Activated naive CD4-positive, alpha-beta T cell treated with anti-CD3 and anti-CD28 coated beads, Interleukin-2, amount 10 ng/mL, durations not matched to agents 7 days and 5 days (primary cell): ENCODE measurements at regions not wholly inside any gene's neighbourhood (a gene's known extent, or its start where the extent isn't known, plus 50 kb on each side); places are given as distances from the start of the nearest gene placed in this dataset.

Source experiments
- CTCF ChIA-PET: fragments of 350-600 bp; sonication (Branson Sonifier 250); formaldehyde crosslinking; loops from one replicate; lab custom pipeline; 2021; ENCODE audit warnings: antibody characterized with exemption; lab: Charles Lee
- DNase-seq: peaks from one replicate; pipeline ENCODE4 v3.0.0-alpha.2; 2020
- H3K27ac Mint-ChIP-seq: one replicate; pipeline ENCODE4 v1.8.0; 2021; ENCODE audit warnings: mild to moderate bottlenecking, moderate library complexity, mixed read lengths
- H3K27me3 Mint-ChIP-seq: one replicate; pipeline ENCODE4 v1.8.0; 2021; ENCODE audit warnings: mild to moderate bottlenecking, mixed read lengths
- H3K36me3 Mint-ChIP-seq: one replicate; pipeline ENCODE4 v1.8.0; 2021; ENCODE audit warnings: mixed read lengths
- H3K4me1 Mint-ChIP-seq: one replicate; pipeline ENCODE4 v1.8.0; 2021; ENCODE audit warnings: mixed read lengths
- H3K4me3 Mint-ChIP-seq: one replicate; pipeline ENCODE4 v1.8.0; 2021; ENCODE audit warnings: mild to moderate bottlenecking, moderate library complexity, mixed read lengths
- H3K9me3 Mint-ChIP-seq: one replicate; pipeline ENCODE4 v1.8.0; 2021; ENCODE audit warnings: mixed read lengths

DNA sequence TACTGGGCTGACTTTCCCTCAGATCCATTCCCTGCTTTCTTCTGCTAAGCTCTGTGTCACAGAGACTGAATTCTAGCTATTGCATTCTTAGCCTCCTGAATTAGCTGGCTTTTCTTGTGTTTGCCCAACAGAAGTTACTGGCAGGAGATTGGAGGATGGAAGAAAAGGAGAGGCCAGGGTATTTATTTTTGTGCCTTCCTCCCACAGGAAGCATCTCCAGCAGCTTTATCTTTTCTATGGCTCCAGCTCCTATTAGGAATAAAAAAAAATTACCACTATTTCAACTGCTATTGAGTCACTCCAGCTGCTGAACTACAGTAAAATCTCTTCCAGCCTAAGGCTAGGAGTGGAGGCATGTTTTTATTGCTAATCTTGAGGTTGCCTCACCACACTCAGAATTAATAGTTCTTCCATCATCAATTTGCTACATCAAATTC is 492.4 kb downstream of the RFPL4B start:
- Mint-ChIP-seq H3K4me3 (no peak overlapping the region), H3K4me1 (no peaks in the 10 kb centered on the region), H3K27ac (no peak overlapping the region), H3K9me3 (peaks cover 2% of the 10 kb centered on the region), H3K36me3 (no peaks in the 10 kb centered on the region), H3K27me3 (no peaks in the 10 kb centered on the region)
- DNase-seq, result no peak
- CTCF ChIA-PET, result no interaction called here

DNA sequence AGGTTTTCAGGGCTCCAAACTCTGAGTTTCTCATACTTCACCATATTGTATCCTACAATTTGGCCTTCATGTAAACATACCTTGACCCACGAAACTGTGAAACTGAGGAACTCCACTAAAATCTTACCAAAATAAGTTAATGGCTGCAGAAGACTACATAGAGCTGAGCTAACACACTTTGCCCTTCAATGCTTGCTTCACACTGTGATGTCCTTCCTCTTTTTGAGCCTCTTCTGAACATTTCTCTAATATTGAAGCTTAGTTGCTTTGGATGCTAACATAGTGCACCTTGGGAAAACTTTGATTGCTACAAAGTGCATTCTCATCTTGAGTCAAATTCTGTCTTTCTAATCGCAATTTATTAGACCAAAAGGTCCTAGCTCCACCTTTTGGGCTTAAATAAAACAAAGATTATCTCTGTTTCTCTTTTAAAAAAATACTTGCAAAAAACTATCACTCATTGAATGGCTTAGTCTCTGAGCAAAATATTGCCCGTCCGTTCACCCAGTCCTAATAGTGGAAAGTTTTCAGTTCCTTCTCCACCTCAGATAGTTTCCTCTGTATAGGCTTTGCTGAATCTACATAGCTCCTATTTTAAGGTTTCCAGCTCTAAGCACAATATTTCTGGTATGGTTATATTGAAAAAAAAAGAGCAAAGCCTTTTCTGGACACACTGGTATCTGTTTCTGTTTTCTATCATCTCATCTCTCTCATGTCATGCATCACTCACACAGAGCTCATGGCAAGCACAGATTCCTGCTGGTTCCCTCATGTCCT is 494.6 kb downstream of the RFPL4B start:
- H3K27me3 Mint-ChIP-seq, result no peaks in the 10 kb centered on the region
- CTCF ChIA-PET, result no interaction called here
- peaks cover 2% of the 10 kb centered on the region for H3K9me3 Mint-ChIP-seq
- no peak overlapping the region for H3K27ac Mint-ChIP-seq
- DNase-seq, result no peak
- no peaks in the 10 kb centered on the region for H3K36me3 Mint-ChIP-seq
- H3K4me1 Mint-ChIP-seq, result no peaks in the 10 kb centered on the region
- H3K4me3 Mint-ChIP-seq, result no peak overlapping the region

DNA sequence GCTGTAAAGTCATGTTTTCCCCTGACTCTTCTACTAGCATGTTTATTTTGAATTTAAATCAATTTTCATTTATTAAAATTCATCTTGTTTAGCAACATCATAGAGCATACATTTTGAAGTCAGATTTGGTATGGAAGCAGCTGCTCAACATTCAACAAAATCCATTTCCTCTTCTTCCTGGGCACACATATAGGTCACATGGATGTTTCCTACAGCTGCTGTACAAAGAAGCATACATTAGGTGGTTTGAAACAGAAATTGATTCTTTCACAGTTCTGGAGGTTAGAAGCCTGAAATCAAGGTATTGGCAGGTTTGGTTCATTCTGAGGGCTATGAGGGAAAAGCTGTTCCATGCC is 495.2 kb downstream of the RFPL4B start:
- H3K27ac Mint-ChIP-seq, result no peak overlapping the region
- DNase-seq, result no peak
- CTCF ChIA-PET, result no interaction called here
- H3K9me3 Mint-ChIP-seq, result peaks cover 2% of the 10 kb centered on the region
- H3K36me3 Mint-ChIP-seq, result no peaks in the 10 kb centered on the region
- H3K27me3 Mint-ChIP-seq, result no peaks in the 10 kb centered on the region
- H3K4me1 Mint-ChIP-seq, result no peaks in the 10 kb centered on the region
- H3K4me3 Mint-ChIP-seq, result no peak overlapping the region

DNA sequence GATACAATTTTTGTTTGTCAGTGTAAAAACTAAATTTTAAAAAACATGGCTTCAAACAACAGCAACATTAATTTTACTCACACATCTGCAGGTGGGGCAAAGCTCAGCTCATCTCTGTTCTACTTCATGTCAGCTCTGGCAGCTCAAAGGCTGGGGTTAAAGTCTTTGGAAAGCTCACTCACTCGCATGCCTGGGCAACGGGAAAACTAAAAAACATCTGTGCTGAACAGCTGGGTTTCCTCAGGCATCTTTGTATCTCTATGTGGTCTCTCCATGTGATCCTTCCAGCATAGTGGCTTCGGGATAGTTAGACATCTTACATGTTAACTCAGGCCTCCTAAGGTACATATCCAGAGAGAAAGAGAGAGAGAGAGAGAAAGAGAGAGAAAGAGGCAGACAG is 499.6 kb downstream of the RFPL4B start:
- Mint-ChIP-seq H3K9me3 (peaks cover 4% of the 10 kb centered on the region), H3K4me1 (no peaks in the 10 kb centered on the region), H3K4me3 (no peak overlapping the region), H3K36me3 (no peaks in the 10 kb centered on the region), H3K27ac (no peak overlapping the region), H3K27me3 (no peaks in the 10 kb centered on the region)
- no peak for DNase-seq
- CTCF ChIA-PET, result no interaction called here

DNA sequence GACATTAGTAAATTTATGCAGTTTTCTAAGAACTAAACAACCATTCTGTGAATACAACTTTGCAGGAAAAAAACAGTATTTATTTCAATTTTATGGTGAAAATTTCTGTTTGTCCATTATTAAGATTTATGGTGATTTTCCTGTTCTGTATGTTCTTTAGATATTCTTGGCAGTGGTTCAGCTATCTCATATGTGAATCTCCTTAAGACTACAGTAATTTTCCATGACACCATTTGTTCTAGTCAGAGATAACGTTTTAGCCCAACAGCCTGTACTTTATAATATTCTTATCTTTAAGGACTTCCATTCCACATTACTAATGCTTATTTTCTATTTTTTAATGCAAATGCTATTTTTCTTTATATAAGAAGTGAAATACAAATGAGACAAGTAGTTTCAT is 504.0 kb downstream of the RFPL4B start:
- Mint-ChIP-seq H3K4me1 (no peaks in the 10 kb centered on the region), H3K27ac (no peak overlapping the region), H3K9me3 (peaks cover 2% of the 10 kb centered on the region), H3K36me3 (no peaks in the 10 kb centered on the region), H3K27me3 (no peaks in the 10 kb centered on the region), H3K4me3 (no peak overlapping the region)
- CTCF ChIA-PET, result no interaction called here
- DNase-seq, result no peak

DNA sequence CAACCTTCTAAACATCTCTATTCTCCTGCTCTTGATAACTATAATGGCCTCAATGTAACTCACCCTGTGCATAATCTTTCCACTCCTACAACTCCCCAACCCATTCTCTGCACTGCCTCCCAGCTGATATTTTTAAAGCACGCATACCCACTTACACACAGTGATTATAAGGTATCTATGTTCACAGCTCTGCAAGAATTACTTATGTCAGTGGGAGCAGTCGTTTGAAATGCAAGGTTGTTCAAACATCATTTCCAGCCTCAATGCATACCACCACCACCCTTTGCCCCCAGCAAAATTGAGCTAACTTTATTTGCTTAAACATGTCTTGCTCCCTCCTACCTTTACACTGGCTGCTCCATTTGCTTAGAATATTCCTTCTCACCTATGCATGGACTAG is 506.0 kb downstream of the RFPL4B start:
- Mint-ChIP-seq H3K27me3 (no peaks in the 10 kb centered on the region), H3K27ac (no peak overlapping the region), H3K9me3 (peaks cover 2% of the 10 kb centered on the region), H3K4me3 (no peak overlapping the region), H3K36me3 (no peaks in the 10 kb centered on the region), H3K4me1 (no peaks in the 10 kb centered on the region)
- DNase-seq, result no peak
- CTCF ChIA-PET, result no interaction called here

DNA sequence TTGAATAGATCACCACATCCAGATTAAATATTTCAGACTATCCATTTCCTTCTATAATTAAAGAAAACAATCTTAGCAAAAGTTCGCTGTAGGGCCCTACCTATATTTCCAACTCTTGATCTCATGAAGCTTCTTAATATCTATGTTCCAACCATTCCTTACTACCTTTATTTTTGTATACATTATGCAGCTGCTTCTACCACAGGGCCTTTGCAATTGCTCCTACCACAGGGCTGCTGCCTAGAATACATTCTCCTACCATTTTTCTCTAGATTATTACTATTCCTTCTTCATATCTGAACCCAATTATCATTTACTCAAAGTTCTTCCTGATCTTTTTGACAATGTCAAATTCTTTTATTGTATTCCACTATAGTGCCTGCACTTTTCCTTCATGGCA is 516.6 kb downstream of the RFPL4B start:
- H3K36me3 Mint-ChIP-seq, result no peaks in the 10 kb centered on the region
- DNase-seq, result no peak
- H3K9me3 Mint-ChIP-seq, result no peaks in the 10 kb centered on the region
- no peak overlapping the region for H3K27ac Mint-ChIP-seq
- CTCF ChIA-PET, result no interaction called here
- no peaks in the 10 kb centered on the region for H3K4me1 Mint-ChIP-seq
- no peak overlapping the region for H3K4me3 Mint-ChIP-seq
- H3K27me3 Mint-ChIP-seq, result no peaks in the 10 kb centered on the region

DNA sequence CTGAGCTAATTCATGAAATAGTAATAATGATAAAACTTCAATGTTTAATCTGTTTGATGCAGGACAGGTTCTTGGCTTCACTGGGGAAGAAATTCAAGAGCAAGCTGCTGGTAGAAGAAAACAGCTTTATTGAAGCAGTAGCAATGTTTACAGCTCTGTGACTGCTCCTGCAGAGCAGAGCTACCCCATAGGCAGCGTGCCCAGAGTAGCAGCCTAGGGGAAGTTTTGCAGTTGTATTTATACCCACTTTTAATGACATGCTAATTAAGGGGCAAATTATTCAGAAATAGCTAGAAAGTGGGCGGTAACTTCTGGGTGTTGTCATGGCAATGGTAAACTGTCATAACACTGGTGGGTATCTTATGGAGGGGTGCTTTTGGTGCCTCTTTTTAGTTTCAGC is 518.0 kb downstream of the RFPL4B start:
- CTCF ChIA-PET, result no interaction called here
- DNase-seq, result no peak
- Mint-ChIP-seq H3K27ac (no peak overlapping the region), H3K4me3 (no peak overlapping the region), H3K36me3 (no peaks in the 10 kb centered on the region), H3K4me1 (no peaks in the 10 kb centered on the region), H3K9me3 (peaks cover 4% of the 10 kb centered on the region), H3K27me3 (no peaks in the 10 kb centered on the region)

DNA sequence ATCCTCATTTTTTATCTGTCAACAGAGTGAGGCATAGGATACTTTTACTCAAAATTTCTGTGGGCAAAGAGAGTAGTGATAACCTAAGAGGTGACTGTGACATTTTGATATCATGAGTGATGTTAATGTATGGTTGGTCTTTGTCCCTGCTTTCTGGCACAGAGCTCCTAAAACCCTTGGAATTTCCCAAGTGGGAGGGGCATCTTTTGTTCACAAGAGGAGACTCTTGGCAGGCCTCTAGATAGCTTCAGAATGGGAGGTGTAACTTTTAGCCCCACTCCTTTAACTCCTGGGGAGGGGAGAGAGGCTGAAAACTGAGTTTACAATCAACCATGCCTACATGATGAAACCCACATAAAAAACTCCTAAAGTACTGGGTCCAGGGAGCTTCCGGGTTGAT is 527.8 kb downstream of the RFPL4B start:
- H3K4me1 Mint-ChIP-seq, result no peaks in the 10 kb centered on the region
- no peak for DNase-seq
- no peak overlapping the region for H3K27ac Mint-ChIP-seq
- H3K9me3 Mint-ChIP-seq, result peaks cover 11% of the 10 kb centered on the region
- H3K36me3 Mint-ChIP-seq, result no peaks in the 10 kb centered on the region
- CTCF ChIA-PET, result no interaction called here
- no peaks in the 10 kb centered on the region for H3K27me3 Mint-ChIP-seq
- H3K4me3 Mint-ChIP-seq, result no peak overlapping the region

DNA sequence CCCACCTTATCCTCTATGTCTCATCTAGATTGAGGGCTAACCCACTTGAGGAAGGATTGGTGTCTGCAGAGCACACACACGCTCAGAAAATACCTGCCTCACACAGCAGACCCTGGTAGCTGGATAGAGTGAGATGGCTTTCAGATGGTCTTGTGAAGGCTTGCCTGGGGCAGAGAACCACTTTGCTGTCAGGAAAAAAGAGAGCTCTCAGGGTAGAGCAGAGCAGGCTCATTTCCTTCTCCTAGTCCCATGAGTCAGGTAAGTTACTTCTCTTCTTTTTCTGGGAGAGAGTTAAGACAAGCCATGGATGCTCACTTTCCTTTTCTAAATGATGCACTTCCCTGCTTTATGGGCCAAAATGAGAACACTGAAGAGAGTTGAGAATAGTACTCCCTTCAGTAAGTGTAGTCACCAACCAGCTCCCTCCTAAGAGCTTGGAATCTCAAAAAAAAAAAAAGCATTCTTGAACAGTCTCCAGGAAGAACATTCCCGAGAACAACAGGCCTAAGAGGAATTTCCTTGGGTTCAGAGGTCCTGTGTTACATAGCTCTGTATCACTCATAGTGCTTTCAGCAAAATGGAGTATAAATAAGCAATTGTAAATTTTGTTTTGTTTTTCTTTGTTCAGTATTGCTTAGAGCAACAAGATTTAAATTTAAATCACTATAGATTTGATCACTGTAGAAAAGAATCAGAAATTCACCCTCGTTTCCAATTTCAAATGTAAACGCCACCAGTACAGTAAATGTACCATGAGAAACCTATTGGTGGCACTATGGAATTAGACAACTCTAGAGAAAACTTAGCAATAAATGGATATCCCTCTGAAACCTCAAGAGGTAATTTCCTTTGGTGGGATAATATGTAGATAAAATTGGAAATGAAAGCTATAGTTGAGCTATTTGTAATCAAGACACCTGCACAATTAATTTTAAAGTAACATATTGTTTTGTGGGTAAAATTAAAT is 530.3 kb downstream of the RFPL4B start:
- DNase-seq, result no peak
- H3K4me3 Mint-ChIP-seq, result no peak overlapping the region
- CTCF ChIA-PET, result no interaction called here
- H3K27me3 Mint-ChIP-seq, result no peaks in the 10 kb centered on the region
- peaks cover 5% of the 10 kb centered on the region for H3K9me3 Mint-ChIP-seq
- no peaks in the 10 kb centered on the region for H3K36me3 Mint-ChIP-seq
- no peaks in the 10 kb centered on the region for H3K4me1 Mint-ChIP-seq
- no peak overlapping the region for H3K27ac Mint-ChIP-seq

DNA sequence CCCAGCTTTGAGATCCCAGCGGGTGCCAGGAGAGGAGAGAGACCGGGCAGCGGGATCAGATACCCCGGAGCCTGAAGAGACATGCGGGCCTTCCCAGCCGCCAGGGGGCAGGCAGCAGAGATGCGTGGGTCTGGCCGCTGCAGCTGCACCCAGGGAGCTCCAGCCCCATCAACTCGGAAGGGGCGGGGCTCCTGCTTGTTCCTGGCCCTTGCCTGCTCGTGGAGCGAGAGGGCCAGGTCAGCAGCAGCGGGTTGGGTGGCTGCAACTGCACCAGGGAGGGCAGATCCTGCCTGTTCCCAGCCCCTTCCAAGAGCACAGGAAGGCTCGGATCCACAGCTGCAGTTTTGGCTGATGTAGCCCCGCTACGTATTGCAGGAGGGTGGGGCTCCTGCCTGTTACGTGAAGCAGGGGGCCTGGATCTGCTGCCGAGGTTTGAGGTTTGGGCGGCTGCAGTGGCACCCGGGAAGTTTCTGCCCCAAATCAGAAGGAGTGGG is 532.8 kb downstream of the RFPL4B start:
- peak; percentile 39 for DNase-seq

DNA sequence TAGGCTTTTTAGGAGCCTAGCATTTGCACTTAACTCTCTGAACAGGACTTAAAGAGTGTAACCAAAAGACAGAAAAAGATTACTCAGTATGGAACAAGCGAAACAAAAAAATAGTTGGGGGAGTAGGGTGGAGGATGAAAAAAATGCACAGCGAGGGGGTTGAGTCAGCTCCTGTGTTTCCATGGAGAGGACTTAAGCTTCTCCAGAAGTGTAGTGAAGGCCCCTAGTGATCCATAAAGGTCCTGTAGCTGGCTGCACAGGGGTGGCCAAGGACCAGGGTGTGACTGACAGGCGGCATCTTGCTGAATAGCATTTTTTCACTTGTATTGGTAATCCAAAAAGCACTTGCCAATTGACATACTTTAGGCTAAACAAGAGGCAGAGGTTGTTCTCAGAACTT is 533.9 kb downstream of the RFPL4B start:
- Mint-ChIP-seq H3K27ac (no peak overlapping the region), H3K9me3 (peaks cover 5% of the 10 kb centered on the region), H3K4me3 (no peak overlapping the region), H3K36me3 (no peaks in the 10 kb centered on the region), H3K27me3 (no peaks in the 10 kb centered on the region), H3K4me1 (no peaks in the 10 kb centered on the region)
- CTCF ChIA-PET, result no interaction called here
- no peak for DNase-seq

More for the DNA sequence above, 532.8 kb downstream of the RFPL4B start:
- Mint-ChIP-seq H3K27ac (no peak overlapping the region), H3K4me3 (peak overlapping the region; percentile 35), H3K27me3 (no peaks in the 10 kb centered on the region), H3K9me3 (peaks cover 5% of the 10 kb centered on the region), H3K36me3 (no peaks in the 10 kb centered on the region), H3K4me1 (no peaks in the 10 kb centered on the region)
- CTCF ChIA-PET, result no interaction called here

DNA sequence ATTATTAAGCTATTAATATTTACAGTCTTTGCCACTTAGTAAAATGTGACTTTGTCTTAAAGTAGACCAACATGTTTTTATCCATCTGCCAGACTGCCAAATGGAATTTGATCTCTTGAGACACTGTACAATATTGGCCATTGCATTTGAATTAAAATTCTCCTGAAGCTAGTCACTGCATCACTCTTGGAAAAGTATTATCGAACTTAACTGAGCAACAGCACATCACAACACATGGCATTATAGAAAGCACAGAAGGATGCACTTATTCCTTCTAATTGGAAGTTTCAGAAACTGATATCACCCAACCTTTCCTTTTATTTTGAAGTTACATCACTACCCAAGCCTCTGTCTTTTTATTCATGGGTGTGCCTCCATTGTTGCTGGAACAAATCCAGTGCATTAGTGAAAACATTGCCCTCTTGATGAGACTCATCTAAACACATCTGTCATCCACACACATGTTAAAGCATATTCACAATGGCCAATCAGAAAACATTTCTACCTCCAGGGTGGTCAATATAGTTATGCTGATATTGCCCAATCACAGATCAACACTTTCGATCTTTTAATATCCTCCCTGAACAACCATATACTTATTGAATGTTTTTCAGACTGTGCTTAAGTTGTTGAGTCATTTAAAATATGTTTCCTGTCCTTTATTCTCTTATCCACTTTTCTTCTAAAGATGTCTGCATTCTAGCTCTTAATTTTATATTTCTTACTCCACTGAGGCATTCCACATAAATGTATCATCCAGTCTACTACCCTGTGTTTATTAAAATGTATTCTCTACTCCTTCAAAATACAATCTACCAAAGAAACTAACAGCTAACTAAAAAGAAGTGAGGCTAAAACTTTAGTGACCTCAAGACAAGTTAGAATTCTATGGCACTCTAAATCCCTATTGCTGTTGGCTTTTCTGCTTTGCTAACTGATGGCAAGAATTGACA is 535.0 kb downstream of the RFPL4B start:
- Mint-ChIP-seq H3K4me1 (no peaks in the 10 kb centered on the region), H3K36me3 (no peaks in the 10 kb centered on the region), H3K27ac (no peak overlapping the region), H3K4me3 (no peak overlapping the region), H3K27me3 (no peaks in the 10 kb centered on the region), H3K9me3 (peaks cover 5% of the 10 kb centered on the region)
- DNase-seq, result no peak
- CTCF ChIA-PET, result no interaction called here

DNA sequence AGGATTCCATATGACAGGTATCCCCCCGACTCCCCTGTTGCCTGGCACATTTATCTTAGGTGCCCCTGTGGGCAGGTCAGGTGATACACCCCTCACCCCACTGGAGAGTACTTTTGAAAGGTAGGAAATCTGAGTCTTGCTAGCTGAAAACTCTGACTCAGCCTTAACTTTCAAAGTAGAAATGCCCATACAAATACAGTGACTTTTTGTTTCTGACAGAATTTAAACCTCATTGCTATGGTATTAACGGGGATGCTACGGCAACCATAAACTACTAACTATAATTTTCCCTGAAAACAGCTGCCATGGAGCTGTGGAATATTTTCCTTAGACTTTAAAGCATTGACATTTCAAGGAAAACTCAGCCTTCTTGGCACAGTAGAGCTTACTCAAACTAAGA is 536.0 kb downstream of the RFPL4B start:
- Mint-ChIP-seq H3K4me1 (no peaks in the 10 kb centered on the region), H3K27me3 (no peaks in the 10 kb centered on the region), H3K9me3 (peaks cover 5% of the 10 kb centered on the region), H3K4me3 (no peak overlapping the region), H3K27ac (no peak overlapping the region), H3K36me3 (no peaks in the 10 kb centered on the region)
- no peak for DNase-seq
- CTCF ChIA-PET, result no interaction called here
